LNCaP clone FGC (cell line): ENCODE measurements at regions not wholly inside any gene's neighbourhood (a gene's known extent, or its start where the extent isn't known, plus 50 kb on each side); places are given as distances from the start of the nearest gene placed in this dataset.
"Not testable (repeated sequence)": the region's sequence is repeated elsewhere in the genome, so short reads cannot be mapped to it uniquely, and the experiment has no call there.

Source experiments
- DNase-seq: peaks from one replicate; pipeline ENCODE4 v3.0.0-alpha.2; 2011; ENCODE audit warnings: low read depth
- H3K4me3 ChIP-seq: 2 replicates; pipeline ENCODE4 v1.5.1; 2011; ENCODE audit warnings: mild to moderate bottlenecking, low read depth, low read length, control low read depth
- CTCF ChIP-seq: IDR thresholded peaks from 2 replicates; pipeline ENCODE4 v1.5.1; 2012; ENCODE audit warnings: mild to moderate bottlenecking; ENCODE audit not compliant: control insufficient read depth, insufficient read depth; ENCODE audit errors: extremely low read depth

- no peak overlapping the region for H3K4me3 ChIP-seq
- DNase-seq = no peak
- TF ChIP-seq CTCF = no peak
Measured at GRCh38 chrX:30067677-30068076, 147.7 kb upstream of the MAGEB2 start.

- H3K4me3 ChIP-seq = no peak overlapping the region
- DNase-seq = no peak
- TF ChIP-seq CTCF = no peak
Measured at GRCh38 chrX:30085571-30085970, 129.8 kb upstream of the MAGEB2 start.

- no peak for DNase-seq
- no peak overlapping the region for H3K4me3 ChIP-seq
- TF ChIP-seq CTCF = no peak
Measured at GRCh38 chrX:30111431-30111830, 103.9 kb upstream of the MAGEB2 start.

GRCh38 chrX:30141966-30142365 lies 73.4 kb upstream of the MAGEB2 start:
- no peak for TF ChIP-seq CTCF
- DNase-seq = no peak

GRCh38 chrX:30144221-30144620 lies 71.1 kb upstream of the MAGEB2 start:
- DNase-seq = no peak
- no peak overlapping the region for H3K4me3 ChIP-seq
- no peak for TF ChIP-seq CTCF

More at GRCh38 chrX:30141966-30142365, 73.4 kb upstream of the MAGEB2 start:
- no peak overlapping the region for H3K4me3 ChIP-seq

- no peak for DNase-seq
- no peak for TF ChIP-seq CTCF
- H3K4me3 ChIP-seq = no peak overlapping the region
Measured at GRCh38 chrX:30144971-30145731, 70.2 kb upstream of the MAGEB2 start.

GRCh38 chrX:30147996-30148643 lies 67.2 kb upstream of the MAGEB2 start:
- no peak overlapping the region for H3K4me3 ChIP-seq
- no peak for TF ChIP-seq CTCF
- DNase-seq = no peak

- not testable (repeated sequence) for H3K4me3 ChIP-seq, DNase-seq
Measured at GRCh38 chrX:30149206-30149605, 66.2 kb upstream of the MAGEB2 start.
